IgD-negative memory B cell (primary cell): ENCODE measurements at regions not wholly inside any gene's neighbourhood (a gene's known extent, or its start where the extent isn't known, plus 50 kb on each side); places are given as distances from the start of the nearest gene placed in this dataset.
"Not testable (repeated sequence)": the region's sequence is repeated elsewhere in the genome, so short reads cannot be mapped to it uniquely, and the experiment has no call there.

Experiments used
- H3K27ac Mint-ChIP-seq, 3 donors: one replicate each; pipeline ENCODE4 v1.8.0; 2020 to 2022; ENCODE audit warnings: mild to moderate bottlenecking in 3 of 3, mixed read lengths in 3 of 3, moderate library complexity in 1 of 3
- H3K27me3 Mint-ChIP-seq: one replicate; pipeline ENCODE4 v1.8.0; 2021; ENCODE audit warnings: mixed read lengths
- H3K36me3 Mint-ChIP-seq: one replicate; pipeline ENCODE4 v1.8.0; 2020; ENCODE audit warnings: mild to moderate bottlenecking, mixed read lengths
- H3K4me1 Mint-ChIP-seq, 3 donors: one replicate each; pipeline ENCODE4 v1.8.0; 2020 to 2022; ENCODE audit warnings: mixed read lengths in 3 of 3, mild to moderate bottlenecking in 1 of 3
- H3K4me3 Mint-ChIP-seq, 4 donors: one replicate each; pipeline ENCODE4 v1.8.0; 2020 to 2022; ENCODE audit warnings: mild to moderate bottlenecking in 4 of 4, mixed read lengths in 4 of 4, moderate library complexity in 3 of 4
- H3K9me3 Mint-ChIP-seq, 3 donors: one replicate each; pipeline ENCODE4 v1.8.0; 2020 to 2021; ENCODE audit warnings: mixed read lengths in 3 of 3, mild to moderate bottlenecking in 1 of 3

DNA sequence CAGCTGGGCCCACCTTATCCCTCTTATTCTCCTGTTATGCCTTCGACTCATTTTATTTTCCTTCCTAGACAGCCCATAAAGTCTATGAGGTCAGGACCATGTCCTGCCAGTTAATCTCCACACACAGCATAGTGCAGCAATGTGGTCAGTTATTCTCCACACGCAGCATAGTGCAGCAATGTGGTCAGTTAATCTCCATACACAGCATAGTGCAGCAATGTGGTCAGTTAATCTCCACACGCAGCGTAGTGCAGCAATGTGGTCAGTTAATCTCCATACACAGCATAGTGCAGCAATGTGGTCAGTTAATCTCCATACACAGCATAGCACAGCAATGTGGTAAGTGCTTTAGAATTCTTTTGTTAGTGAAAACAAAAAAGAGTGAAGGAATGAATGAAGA lies 77.8 kb downstream of the TEX36 start:
- Mint-ChIP-seq H3K4me3 (no peak overlapping the region), H3K27me3 (peaks cover 3% of the 10 kb centered on the region), H3K36me3 (no peaks in the 10 kb centered on the region), H3K4me1 (no peaks in the 10 kb centered on the region), H3K9me3 (peaks cover 0 to 6% (median 3%) of the 10 kb centered on the region in 3 donors), H3K27ac (no peak overlapping the region)

- H3K36me3 Mint-ChIP-seq: no peaks in the 10 kb centered on the region
- H3K27me3 Mint-ChIP-seq: peaks cover 3% of the 10 kb centered on the region
- H3K27ac Mint-ChIP-seq: no peak overlapping the region
- no peak overlapping the region for H3K4me3 Mint-ChIP-seq
- H3K9me3 Mint-ChIP-seq: peaks cover 0 to 12% (median 5%) of the 10 kb centered on the region in 3 donors
- H3K4me1 Mint-ChIP-seq: peaks cover 0 to 2% (median 0%) of the 10 kb centered on the region in 3 donors
These were observed 80.1 kb downstream of the TEX36 start for GRCh38 chr10:125602825-125603224.

- peaks cover 2 to 22% (median 9%) of the 10 kb centered on the region in 3 donors for H3K9me3 Mint-ChIP-seq
- no peaks in the 10 kb centered on the region for H3K36me3 Mint-ChIP-seq
- H3K4me1 Mint-ChIP-seq: peaks cover 0 to 2% (median 0%) of the 10 kb centered on the region in 3 donors
- H3K4me3 Mint-ChIP-seq: no peak overlapping the region
- H3K27ac Mint-ChIP-seq: no peak overlapping the region
- H3K27me3 Mint-ChIP-seq: peaks cover 3% of the 10 kb centered on the region
These were observed 83.8 kb downstream of the TEX36 start for GRCh38 chr10:125599194-125599593.

DNA sequence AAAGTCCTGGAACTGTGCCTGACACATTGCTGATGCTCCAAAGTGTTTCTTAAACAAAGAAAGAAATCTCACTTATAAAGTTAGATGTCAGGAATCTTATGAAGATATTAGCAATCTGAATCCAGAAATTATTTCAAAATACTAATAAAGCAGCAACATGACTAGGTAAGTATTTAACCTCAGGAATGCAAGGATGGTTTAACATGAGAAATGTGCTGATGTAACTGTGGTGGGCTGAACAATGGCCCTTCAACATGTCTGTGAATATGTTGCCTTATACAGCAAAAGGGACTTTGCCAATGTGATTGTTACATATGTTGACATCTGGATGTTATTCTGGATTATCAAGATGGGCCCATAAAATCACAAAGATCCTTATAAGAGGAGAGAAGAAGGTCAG lies 87.1 kb downstream of the TEX36 start:
- Mint-ChIP-seq H3K36me3 (no peaks in the 10 kb centered on the region), H3K27ac (no peak overlapping the region), H3K9me3 (peaks cover 2 to 25% (median 6%) of the 10 kb centered on the region in 3 donors), H3K4me3 (no peak overlapping the region), H3K4me1 (peaks cover 0 to 2% (median 0%) of the 10 kb centered on the region in 3 donors), H3K27me3 (peaks cover 1% of the 10 kb centered on the region)

GRCh38 chr10:125593644-125594043 lies 89.3 kb downstream of the TEX36 start:
- Mint-ChIP-seq H3K27me3 (peaks cover 3% of the 10 kb centered on the region), H3K4me3 (no peak overlapping the region), H3K4me1 (no peaks in the 10 kb centered on the region), H3K27ac (no peak overlapping the region), H3K36me3 (no peaks in the 10 kb centered on the region), H3K9me3 (peaks cover 2 to 14% (median 3%) of the 10 kb centered on the region in 3 donors)

DNA sequence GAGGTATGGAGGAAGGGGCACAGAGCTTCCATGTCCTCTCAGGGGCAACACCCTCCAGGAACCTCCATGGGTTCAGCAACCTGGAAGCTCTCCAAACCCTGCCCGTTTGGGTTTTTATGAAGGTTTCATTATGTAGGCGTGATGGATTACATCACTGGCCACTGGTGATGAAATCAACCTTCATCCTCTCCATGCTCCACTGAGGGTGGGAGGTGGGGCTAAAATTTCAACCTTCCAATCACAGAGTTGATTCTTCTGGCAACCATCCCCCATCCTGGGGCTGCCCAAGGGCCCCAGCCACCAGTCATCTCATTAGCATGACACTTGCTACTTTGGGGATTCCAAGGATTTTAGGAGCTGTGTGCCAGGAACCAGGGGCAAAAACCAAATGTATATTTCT lies 90.1 kb downstream of the TEX36 start:
- no peaks in the 10 kb centered on the region for H3K36me3 Mint-ChIP-seq

GRCh38 chr10:125591886-125592285 lies 91.1 kb downstream of the TEX36 start:
- Mint-ChIP-seq H3K36me3 (no peaks in the 10 kb centered on the region), H3K4me1 (no peaks in the 10 kb centered on the region), H3K9me3 (peaks cover 3 to 16% (median 3%) of the 10 kb centered on the region in 3 donors), H3K4me3 (no peak overlapping the region), H3K27me3 (peaks cover 3% of the 10 kb centered on the region), H3K27ac (no peak overlapping the region)

More for the DNA sequence above, 90.1 kb downstream of the TEX36 start:
- Mint-ChIP-seq H3K27ac (no peak overlapping the region), H3K4me1 (no peaks in the 10 kb centered on the region), H3K4me3 (no peak overlapping the region), H3K9me3 (peaks cover 2 to 16% (median 3%) of the 10 kb centered on the region in 3 donors), H3K27me3 (peaks cover 3% of the 10 kb centered on the region)

- H3K9me3 Mint-ChIP-seq, H3K27me3 Mint-ChIP-seq, H3K4me1 Mint-ChIP-seq, H3K4me3 Mint-ChIP-seq, H3K27ac Mint-ChIP-seq, H3K36me3 Mint-ChIP-seq: not testable (repeated sequence)
These were observed 94.2 kb downstream of the TEX36 start for GRCh38 chr10:125588738-125589137.

GRCh38 chr10:125584954-125585353 lies 98.0 kb downstream of the TEX36 start:
- Mint-ChIP-seq H3K27ac (no peak overlapping the region), H3K4me3 (no peak overlapping the region), H3K9me3 (peaks cover 2 to 7% (median 2%) of the 10 kb centered on the region in 3 donors), H3K27me3 (no peaks in the 10 kb centered on the region), H3K4me1 (no peaks in the 10 kb centered on the region), H3K36me3 (no peaks in the 10 kb centered on the region)

- peaks cover 0 to 16% (median 9%) of the 10 kb centered on the region in 3 donors for H3K9me3 Mint-ChIP-seq
- H3K4me3 Mint-ChIP-seq: no peak overlapping the region
- H3K27me3 Mint-ChIP-seq: peaks cover 6% of the 10 kb centered on the region
- no peaks in the 10 kb centered on the region for H3K36me3 Mint-ChIP-seq
- H3K27ac Mint-ChIP-seq: no peak overlapping the region
- no peaks in the 10 kb centered on the region for H3K4me1 Mint-ChIP-seq
These were observed 104.2 kb downstream of the TEX36 start for GRCh38 chr10:125578658-125579315.

- Mint-ChIP-seq H3K4me3 (no peak overlapping the region), H3K27ac (no peak overlapping the region), H3K36me3 (no peaks in the 10 kb centered on the region), H3K4me1 (no peaks in the 10 kb centered on the region), H3K9me3 (peaks cover 0 to 12% (median 7%) of the 10 kb centered on the region in 3 donors), H3K27me3 (peaks cover 7% of the 10 kb centered on the region)
These were observed 107.1 kb downstream of the TEX36 start for GRCh38 chr10:125575843-125576242.

GRCh38 chr10:125568156-125568555 lies 114.8 kb downstream of the TEX36 start:
- no peaks in the 10 kb centered on the region for H3K36me3 Mint-ChIP-seq
- no peaks in the 10 kb centered on the region for H3K4me1 Mint-ChIP-seq
- no peak overlapping the region for H3K4me3 Mint-ChIP-seq
- H3K27ac Mint-ChIP-seq: no peak overlapping the region
- peaks cover 2 to 4% (median 3%) of the 10 kb centered on the region in 3 donors for H3K9me3 Mint-ChIP-seq
- no peaks in the 10 kb centered on the region for H3K27me3 Mint-ChIP-seq

DNA sequence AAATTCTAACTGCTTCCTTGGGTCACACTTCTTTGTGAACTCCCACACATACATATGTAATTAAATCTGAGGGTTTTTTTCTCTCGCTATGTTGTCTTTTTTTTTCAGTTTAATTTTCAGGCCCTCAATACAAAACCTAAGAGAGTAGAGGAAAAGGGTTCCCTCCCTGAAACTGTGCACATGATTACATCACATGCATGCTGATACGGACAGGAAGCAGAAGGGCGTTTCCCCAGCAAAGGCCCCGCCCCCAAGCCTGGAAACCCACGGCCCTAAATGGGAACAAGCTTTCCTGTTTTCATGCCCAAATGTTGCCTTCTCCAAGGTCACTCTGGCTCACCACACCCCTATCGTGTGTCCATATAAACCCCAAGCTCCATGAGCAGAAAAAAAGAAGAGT lies 115.4 kb downstream of the TEX36 start:
- no peak overlapping the region for H3K27ac Mint-ChIP-seq
- H3K4me3 Mint-ChIP-seq: no peak overlapping the region
- no peaks in the 10 kb centered on the region for H3K27me3 Mint-ChIP-seq
- H3K36me3 Mint-ChIP-seq: no peaks in the 10 kb centered on the region
- H3K9me3 Mint-ChIP-seq: peaks cover 2 to 4% (median 3%) of the 10 kb centered on the region in 3 donors
- no peaks in the 10 kb centered on the region for H3K4me1 Mint-ChIP-seq

DNA sequence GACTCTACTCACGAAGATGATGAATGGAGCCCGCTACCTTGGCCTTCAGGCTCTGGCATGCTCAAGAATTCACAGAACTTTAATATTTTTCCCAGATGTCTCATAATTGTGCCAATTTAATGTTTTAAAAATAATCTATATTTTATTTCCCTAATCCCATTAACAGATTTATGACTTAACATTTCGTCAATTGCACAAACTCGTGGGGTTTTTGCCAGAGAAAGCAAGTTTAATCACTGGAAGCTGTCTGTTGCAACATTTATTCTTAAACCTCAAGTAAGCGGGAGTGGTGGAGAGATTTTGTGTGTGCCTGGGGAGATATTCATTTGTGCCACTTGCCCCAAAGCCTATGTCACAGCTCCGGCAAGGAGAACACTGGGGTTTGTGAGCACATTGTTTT lies 117.9 kb downstream of the TEX36 start:
- no peaks in the 10 kb centered on the region for H3K27me3 Mint-ChIP-seq
- no peaks in the 10 kb centered on the region for H3K36me3 Mint-ChIP-seq
- no peaks in the 10 kb centered on the region for H3K4me1 Mint-ChIP-seq
- no peak overlapping the region for H3K4me3 Mint-ChIP-seq
- peaks cover 2 to 10% (median 7%) of the 10 kb centered on the region in 3 donors for H3K9me3 Mint-ChIP-seq
- no peak overlapping the region for H3K27ac Mint-ChIP-seq

GRCh38 chr10:125564570-125564969 lies 118.4 kb downstream of the TEX36 start:
- no peaks in the 10 kb centered on the region for H3K27me3 Mint-ChIP-seq
- H3K4me3 Mint-ChIP-seq: no peak overlapping the region
- H3K4me1 Mint-ChIP-seq: peaks cover 0 to under 1% (median 0%) of the 10 kb centered on the region in 3 donors
- no peaks in the 10 kb centered on the region for H3K36me3 Mint-ChIP-seq
- no peak overlapping the region for H3K27ac Mint-ChIP-seq
- peaks cover under 1 to 10% (median 7%) of the 10 kb centered on the region in 3 donors for H3K9me3 Mint-ChIP-seq

DNA sequence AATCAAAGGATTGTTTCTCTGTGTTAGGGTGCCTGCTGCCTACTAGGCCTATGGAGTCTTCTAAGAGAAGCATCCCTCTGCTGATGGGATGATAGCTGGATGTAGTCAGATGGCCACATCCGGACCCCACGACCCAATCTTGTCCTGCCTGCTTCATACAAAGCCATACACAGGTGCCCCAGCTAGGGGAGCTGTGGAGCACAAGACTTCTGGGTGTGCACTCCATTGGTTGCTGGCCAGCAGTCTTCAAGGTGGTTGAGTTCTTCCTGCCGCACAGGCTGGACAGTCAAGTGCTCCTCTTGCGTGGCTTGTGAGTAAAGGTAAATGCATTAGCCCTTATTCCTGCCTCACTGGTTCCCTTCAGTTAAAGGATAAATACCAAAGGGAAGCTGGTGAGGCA lies 120.2 kb downstream of the TEX36 start:
- H3K4me1 Mint-ChIP-seq: peaks cover 0 to 3% (median 0%) of the 10 kb centered on the region in 3 donors
- peaks cover 0 to 7% (median 7%) of the 10 kb centered on the region in 3 donors for H3K9me3 Mint-ChIP-seq
- H3K27ac Mint-ChIP-seq: no peak overlapping the region
- no peaks in the 10 kb centered on the region for H3K27me3 Mint-ChIP-seq
- no peaks in the 10 kb centered on the region for H3K36me3 Mint-ChIP-seq
- H3K4me3 Mint-ChIP-seq: no peak overlapping the region
